HepG2 (cell line): ENCODE measurements at regions not wholly inside any gene's neighbourhood (a gene's known extent, or its start where the extent isn't known, plus 50 kb on each side); places are given as distances from the start of the nearest gene placed in this dataset.

Source experiments
- ATAC-seq: fragments of 200-7000 bp; cut with Tn5 transposase; 3 replicates; pipeline ENCODE4 v1.9.1; 2020; ENCODE audit warnings: mild to moderate bottlenecking, moderate library complexity
- BruUV-seq: library from RNA; stranded (reverse); fragments of 400-500 nt; replicated peaks from 2 replicates; lab custom pipeline; 2021; lab: Mats Ljungman, UMichigan
- CTCF ChIA-PET: fragments of 300-600 bp; formaldehyde crosslinking; extraction: SDS; loops from one replicate; lab custom pipeline; 2021; ENCODE audit warnings: low total read pairs, inconsistent platforms, low intra/inter-chr PET ratio; lab: Yijun Ruan, JAX
- POLR2A ChIA-PET: fragments of 350-600 bp; sonication (Branson Sonifier 250); formaldehyde crosslinking; loops from one replicate; lab custom pipeline; 2020; ENCODE audit warnings: antibody characterized with exemption, inconsistent platforms; lab: Yijun Ruan, JAX
- DNase-seq: peaks from one replicate; pipeline ENCODE4 v3.0.0-alpha.2; 2015; ENCODE audit warnings: low spot score
- FAIRE-seq: peaks from 3 replicates; lab custom pipeline; 2011; peaks lifted over from hg19 to GRCh38; lab: Jason Lieb, UNC
- H2AFZ ChIP-seq: one replicate; pipeline ENCODE4 v1.6.1; 2011; ENCODE audit warnings: low read length, inconsistent platforms
- H3K27ac ChIP-seq: fragments of 300-600 bp; 3 replicates; pipeline ENCODE4 v1.8.0; 2011; ENCODE audit warnings: mixed run types, mild to moderate bottlenecking, mixed read lengths, low read length, inconsistent platforms; ENCODE audit not compliant: insufficient read depth; ENCODE audit errors: extremely low read length
- H3K27me3 ChIP-seq, 2 experiments: fragments of 200-600 bp in 1 of 2; 2 replicates in 1 of 2; 3 replicates in 1 of 2; pipeline versions ENCODE4 v1.6.0 to v1.8.0; 2011; ENCODE audit warnings: low read length in 2 of 2, mild to moderate bottlenecking in 2 of 2, moderate library complexity in 2 of 2, inconsistent platforms in 1 of 2; ENCODE audit not compliant: insufficient read depth in 2 of 2, control insufficient read depth in 1 of 2
- H3K36me3 ChIP-seq, 2 experiments: fragments of 200-600 bp in 1 of 2; replicated peaks in 1 of 2; 2 replicates in 1 of 2; 3 replicates in 1 of 2; pipeline versions ENCODE4 v1.5.1 to v1.8.0; 2011; ENCODE audit warnings: low read length in 2 of 2, inconsistent platforms in 1 of 2; ENCODE audit not compliant: insufficient read depth in 2 of 2, control insufficient read depth in 1 of 2
- H3K4me1 ChIP-seq: 2 replicates; pipeline ENCODE4 v1.5.1; 2012; ENCODE audit warnings: low read length, inconsistent platforms; ENCODE audit not compliant: insufficient read depth
- H3K4me2 ChIP-seq: 2 replicates; pipeline ENCODE4 v1.6.0; 2011; ENCODE audit warnings: low read depth, low read length, inconsistent platforms
- H3K4me3 ChIP-seq, 3 experiments: fragments of 200-600 bp in 1 of 3; sonication (generic), shearing (Covaris generic) in 1 of 3; replicated peaks in 1 of 3; 2 replicates each; pipeline ENCODE4 v1.5.1; 2011 to 2016; ENCODE audit warnings: low read length in 3 of 3, inconsistent platforms in 2 of 3, low read depth in 2 of 3, mild to moderate bottlenecking in 2 of 3, control low read depth in 1 of 3, mixed read lengths in 1 of 3; ENCODE audit not compliant: insufficient read depth in 1 of 3
- H3K79me2 ChIP-seq: one replicate; pipeline ENCODE4 v1.6.1; 2011; ENCODE audit warnings: low read length, inconsistent platforms; ENCODE audit not compliant: insufficient read depth
- H3K9ac ChIP-seq: 2 replicates; pipeline ENCODE4 v1.6.0; 2011; ENCODE audit warnings: mild to moderate bottlenecking, low read depth, low read length, inconsistent platforms; ENCODE audit not compliant: insufficient read depth
- H3K9me3 ChIP-seq: 2 replicates; pipeline ENCODE4 v1.5.1; 2012; ENCODE audit warnings: mild to moderate bottlenecking, low read length
- H4K20me1 ChIP-seq: 2 replicates; pipeline ENCODE4 v1.6.0; 2011; ENCODE audit warnings: inconsistent platforms, mild to moderate bottlenecking, low read length, moderate library complexity; ENCODE audit not compliant: insufficient read depth
- IKZF1 ChIP-seq: fragments of 450-650 bp; IDR thresholded peaks from 2 replicates; pipeline ENCODE4 v1.7.1; 2016
- MBNL3 ChIP-seq: fragments of 250-450 bp; sonication (Bioruptor Pico); conservative IDR thresholded peaks from 2 replicates; pipeline ENCODE4 v1.8.0; 2022; ENCODE audit warnings: mild to moderate bottlenecking, inconsistent platforms
- PCBP1 ChIP-seq: fragments of 200-400 bp; formaldehyde crosslinking; IDR thresholded peaks from 2 replicates; pipeline ENCODE4 v1.6.1; 2017; ENCODE audit warnings: mild to moderate bottlenecking, low read depth, low read length, borderline replicate concordance
- SP4 ChIP-seq: sonication (generic); formaldehyde crosslinking; IDR thresholded peaks from 2 replicates; pipeline ENCODE4 v1.8.1; 2023; ENCODE audit warnings: mild to moderate bottlenecking, missing genetic modification reagents
- TEAD2 ChIP-seq: sonication (generic); formaldehyde crosslinking; IDR thresholded peaks from 2 replicates; pipeline ENCODE4 v1.9.0; 2021; ENCODE audit warnings: missing genetic modification reagents
- ZFP90 ChIP-seq: sonication (generic); formaldehyde crosslinking; IDR thresholded peaks from 2 replicates; pipeline ENCODE4 v1.8.0; 2022; ENCODE audit warnings: missing genetic modification reagents, mild to moderate bottlenecking, inconsistent platforms, borderline replicate concordance
- ZNF550 ChIP-seq: sonication (generic); formaldehyde crosslinking; IDR thresholded peaks from 2 replicates; pipeline ENCODE4 v1.4.0; 2020; ENCODE audit warnings: mild to moderate bottlenecking, missing genetic modification reagents, borderline replicate concordance
- ZNF749 ChIP-seq: sonication (generic); formaldehyde crosslinking; IDR thresholded peaks from 2 replicates; pipeline ENCODE4 v1.8.0; 2022; ENCODE audit warnings: mild to moderate bottlenecking, missing genetic modification reagents, moderate library complexity, borderline replicate concordance
- ZNF792 ChIP-seq: IDR thresholded peaks from 2 replicates; pipeline ENCODE4 v1.6.1; 2016
- WGBS: methylation state at CpG from one replicate; pipeline ENCODE4 v1.1.6; 2017; ENCODE audit warnings: low lambda C conversion rate; 5-methylcytosine and 5-hydroxymethylcytosine counted together
- in situ Hi-C: cut with HindIII; loops from 2 replicates; pipeline ENCODE4 v1.10.0; 2017; ENCODE audit warnings: low pct_unique_long_range_greater_than_20kb; ENCODE audit not compliant: extremely low pct_ligation_motif_present
- intact Hi-C: fragments of 100-400 bp; cut with micrococcal nuclease; formaldehyde crosslinking; loops from one replicate; pipeline ENCODE4 v1.10.0; 2022; ENCODE audit not compliant: unreplicated experiment
- TF ChIP-seq, protein P1 (sequence below): sonication (generic); formaldehyde crosslinking; IDR thresholded peaks from 2 replicates; pipeline ENCODE4 v1.8.1; 2023; ENCODE audit warnings: mild to moderate bottlenecking, inconsistent platforms, moderate library complexity, missing genetic modification reagents, borderline replicate concordance
- TF ChIP-seq, protein P2 (sequence below): sonication (generic); formaldehyde crosslinking; IDR thresholded peaks from 2 replicates; pipeline ENCODE4 v1.8.0; 2022; ENCODE audit warnings: mild to moderate bottlenecking, missing genetic modification reagents; ENCODE audit not compliant: insufficient replicate concordance
- TF ChIP-seq, protein P3 (sequence below): sonication (generic); formaldehyde crosslinking; IDR thresholded peaks from 2 replicates; pipeline ENCODE4 v1.8.0; 2022; ENCODE audit warnings: low read depth, missing genetic modification reagents

DNA sequence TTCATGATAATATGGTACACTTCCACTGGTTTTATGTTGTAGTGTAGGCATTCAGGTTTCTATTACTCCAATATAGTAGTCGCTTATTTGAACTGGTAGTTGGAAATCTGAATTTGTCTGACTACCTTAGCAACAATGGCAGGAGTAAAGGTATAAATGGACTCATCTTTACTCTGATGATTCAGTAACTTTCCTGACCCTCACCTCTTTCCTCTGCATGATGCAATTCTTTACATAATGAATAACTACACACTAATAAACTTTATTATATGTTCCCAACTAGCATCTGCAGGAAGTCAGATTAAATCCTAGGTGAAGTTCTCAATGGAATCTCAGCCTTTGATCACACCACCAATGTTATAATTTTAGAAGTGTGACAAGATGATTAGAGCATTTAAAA lies 70.5 kb upstream of the ATP2B1 start:
- FAIRE-seq = no peak
- Histone ChIP-seq H3K4me2 (no peak overlapping the region), H3K9ac (no peak overlapping the region), H3K27me3 (no peaks in the 10 kb centered on the region), H3K27ac (no peak overlapping the region), H2AFZ (no peak overlapping the region), H3K4me1 (no peaks in the 10 kb centered on the region), H3K9me3 (no peaks in the 10 kb centered on the region), H3K79me2 (no peaks in the 10 kb centered on the region), H3K4me3 (no peak overlapping the region), H4K20me1 (no peaks in the 10 kb centered on the region), H3K36me3 (no peaks in the 10 kb centered on the region)
- POLR2A ChIA-PET = no interaction called here
- no peak for ATAC-seq
- 5% methylated on average over 1 of the region's 1 CpG for WGBS
- in situ Hi-C loops = no loop called here
- CTCF ChIA-PET = no interaction called here
- intact Hi-C loops = no loop called here
- no peak for DNase-seq
- BruUV-seq = no TSS peak
- TF ChIP-seq, protein P1, sequence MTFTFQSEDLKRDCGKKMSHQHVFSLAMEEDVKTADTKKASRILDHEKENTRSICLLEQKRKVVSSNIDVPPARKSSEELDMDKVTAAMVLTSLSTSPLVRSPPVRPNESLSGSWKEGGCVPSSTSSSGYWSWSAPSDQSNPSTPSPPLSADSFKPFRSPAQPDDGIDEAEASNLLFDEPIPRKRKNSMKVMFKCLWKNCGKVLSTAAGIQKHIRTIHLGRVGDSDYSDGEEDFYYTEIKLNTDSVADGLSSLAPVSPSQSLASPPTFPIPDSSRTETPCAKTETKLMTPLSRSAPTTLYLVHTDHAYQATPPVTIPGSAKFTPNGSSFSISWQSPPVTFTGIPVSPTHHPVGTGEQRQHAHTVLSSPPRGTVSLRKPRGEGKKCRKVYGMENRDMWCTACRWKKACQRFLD (CRISPR knock-in tag) = no peak
- no peak for TF ChIP-seq ZFP90 (CRISPR knock-in tag)
- TF ChIP-seq MBNL3 (CRISPR knock-in tag) = no peak
- TF ChIP-seq, protein P2, sequence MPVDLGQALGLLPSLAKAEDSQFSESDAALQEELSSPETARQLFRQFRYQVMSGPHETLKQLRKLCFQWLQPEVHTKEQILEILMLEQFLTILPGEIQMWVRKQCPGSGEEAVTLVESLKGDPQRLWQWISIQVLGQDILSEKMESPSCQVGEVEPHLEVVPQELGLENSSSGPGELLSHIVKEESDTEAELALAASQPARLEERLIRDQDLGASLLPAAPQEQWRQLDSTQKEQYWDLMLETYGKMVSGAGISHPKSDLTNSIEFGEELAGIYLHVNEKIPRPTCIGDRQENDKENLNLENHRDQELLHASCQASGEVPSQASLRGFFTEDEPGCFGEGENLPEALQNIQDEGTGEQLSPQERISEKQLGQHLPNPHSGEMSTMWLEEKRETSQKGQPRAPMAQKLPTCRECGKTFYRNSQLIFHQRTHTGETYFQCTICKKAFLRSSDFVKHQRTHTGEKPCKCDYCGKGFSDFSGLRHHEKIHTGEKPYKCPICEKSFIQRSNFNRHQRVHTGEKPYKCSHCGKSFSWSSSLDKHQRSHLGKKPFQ (CRISPR knock-in tag) = no peak
- no peak for TF ChIP-seq PCBP1
- no peak for TF ChIP-seq ZNF550 (CRISPR knock-in tag)
- no peak for TF ChIP-seq SP4 (CRISPR knock-in tag)
- TF ChIP-seq, protein P3, sequence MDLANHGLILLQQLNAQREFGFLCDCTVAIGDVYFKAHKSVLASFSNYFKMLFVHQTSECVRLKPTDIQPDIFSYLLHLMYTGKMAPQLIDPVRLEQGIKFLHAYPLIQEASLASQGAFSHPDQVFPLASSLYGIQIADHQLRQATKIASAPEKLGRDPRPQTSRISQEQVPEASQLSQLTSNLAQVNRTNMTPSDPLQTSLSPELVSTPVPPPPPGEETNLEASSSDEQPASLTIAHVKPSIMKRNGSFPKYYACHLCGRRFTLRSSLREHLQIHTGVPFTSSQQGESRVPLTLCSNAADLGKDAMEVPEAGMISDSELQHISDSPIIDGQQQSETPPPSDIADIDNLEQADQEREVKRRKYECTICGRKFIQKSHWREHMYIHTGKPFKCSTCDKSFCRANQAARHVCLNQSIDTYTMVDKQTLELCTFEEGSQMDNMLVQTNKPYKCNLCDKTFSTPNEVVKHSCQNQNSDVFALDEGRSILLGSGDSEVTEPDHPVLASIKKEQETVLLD (CRISPR knock-in tag) = no peak
- TF ChIP-seq TEAD2 (CRISPR knock-in tag) = no peak
- TF ChIP-seq IKZF1 = no peak
- TF ChIP-seq ZNF749 (CRISPR knock-in tag) = no peak
- TF ChIP-seq ZNF792 (CRISPR knock-in tag) = no peak
